SK-N-SH (cell line): ENCODE measurements at regions not wholly inside any gene's neighbourhood (a gene's known extent, or its start where the extent isn't known, plus 50 kb on each side); places are given as distances from the start of the nearest gene placed in this dataset.

Experiments used
- CTCF ChIA-PET: fragments of 300-600, 350-600 bp; formaldehyde crosslinking; extraction: SDS; loops from one replicate; lab custom pipeline; 2021; lab: Yijun Ruan, JAX
- POLR2A ChIA-PET: fragments of 350-600 bp; sonication (Branson Sonifier 250); formaldehyde crosslinking; extraction: SDS; loops from one replicate; lab custom pipeline; 2020; ENCODE audit warnings: antibody characterized with exemption, inconsistent platforms; lab: Yijun Ruan, JAX
- DNase-seq: peaks from one replicate; pipeline ENCODE4 v3.0.0; 2012
- H2AFZ ChIP-seq: fragments of 200-600 bp; sonication (generic); 2 replicates; pipeline ENCODE4 v1.8.1; 2016; ENCODE audit warnings: antibody characterized with exemption, mild to moderate bottlenecking, low read depth
- H3F3A ChIP-seq: fragments of 200-600 bp; sonication (generic); replicated peaks from 2 replicates; pipeline ENCODE3; 2016; ENCODE audit warnings: antibody characterized with exemption, mild to moderate bottlenecking; ENCODE audit not compliant: insufficient read depth
- H3K27ac ChIP-seq, 2 experiments: fragments of 200-500 bp in 1 of 2; fragments of 200-600 bp in 1 of 2; sonication (Bioruptor generic) in 1 of 2; sonication (generic), shearing (Covaris generic) in 1 of 2; 2 replicates each; pipeline versions ENCODE4 v1.5.1 to v1.6.1; 2014 to 2016; ENCODE audit warnings: low read depth in 2 of 2, inconsistent platforms in 1 of 2, low read length in 1 of 2, mild to moderate bottlenecking in 1 of 2, mixed read lengths in 1 of 2
- H3K27me3 ChIP-seq: fragments of 200-600 bp; sonication (generic), shearing (Covaris generic); 2 replicates; pipeline ENCODE4 v1.6.1; 2016; ENCODE audit warnings: mixed run types; ENCODE audit not compliant: insufficient read depth
- H3K36me3 ChIP-seq, 2 experiments: fragments of 200-500 bp in 1 of 2; fragments of 200-600 bp in 1 of 2; sonication (Bioruptor generic) in 1 of 2; sonication (generic) in 1 of 2; replicated peaks in 1 of 2; 2 replicates each; pipeline versions ENCODE3 to v1.5.1; 2014 to 2016; ENCODE audit warnings: low read length in 1 of 2, mild to moderate bottlenecking in 1 of 2; ENCODE audit not compliant: insufficient read depth in 2 of 2, control insufficient read depth in 1 of 2
- H3K4me1 ChIP-seq, 2 experiments: fragments of 200-500 bp in 1 of 2; fragments of 200-600 bp in 1 of 2; sonication (Bioruptor generic) in 1 of 2; sonication (generic), shearing (Covaris generic) in 1 of 2; 2 replicates each; pipeline versions ENCODE4 v1.5.1 to v1.6.1; 2014 to 2016; ENCODE audit warnings: low read depth in 1 of 2, low read length in 1 of 2, mixed run types in 1 of 2; ENCODE audit not compliant: insufficient read depth in 2 of 2, control insufficient read depth in 1 of 2
- H3K4me2 ChIP-seq: fragments of 200-600 bp; sonication (generic), shearing (Covaris generic); 2 replicates; pipeline ENCODE4 v1.6.1; 2017; ENCODE audit warnings: mixed run types
- H3K4me3 ChIP-seq, 2 experiments: fragments of 200-500 bp in 1 of 2; fragments of 200-600 bp in 1 of 2; sonication (Bioruptor generic) in 1 of 2; sonication (generic), shearing (Covaris generic) in 1 of 2; 2 replicates each; pipeline versions ENCODE4 v1.5.1 to v1.8.1; 2014 to 2016; ENCODE audit warnings: low read depth in 2 of 2, inconsistent platforms in 1 of 2, low read length in 1 of 2, mild to moderate bottlenecking in 1 of 2, mixed read lengths in 1 of 2, moderate library complexity in 1 of 2
- H3K79me2 ChIP-seq: fragments of 200-600 bp; sonication (generic); 2 replicates; pipeline ENCODE4 v1.8.1; 2017; ENCODE audit warnings: mild to moderate bottlenecking; ENCODE audit not compliant: insufficient read depth
- H3K9ac ChIP-seq: fragments of 200-600 bp; sonication (generic); 2 replicates; pipeline ENCODE4 v1.6.1; 2017; ENCODE audit warnings: mixed run types
- H3K9me2 ChIP-seq: fragments of 200-600 bp; sonication (generic); 2 replicates; pipeline ENCODE4 v1.6.1; 2017; ENCODE audit warnings: mixed run types
- H3K9me3 ChIP-seq: fragments of 200-600 bp; sonication (generic); 2 replicates; pipeline ENCODE4 v1.6.1; 2017; ENCODE audit warnings: mixed run types, mild to moderate bottlenecking, moderate library complexity
- H4K20me1 ChIP-seq: fragments of 200-600 bp; sonication (generic); 2 replicates; pipeline ENCODE4 v1.6.1; 2017; ENCODE audit warnings: mild to moderate bottlenecking, mixed run types; ENCODE audit not compliant: insufficient read depth
- ELF1 ChIP-seq: IDR thresholded peaks from 2 replicates; pipeline ENCODE4 v1.4.0; 2012
- EZH2phosphoT487 ChIP-seq: fragments of 200-600 bp; sonication (generic); IDR thresholded peaks from 2 replicates; pipeline ENCODE4 v1.6.1; 2017; ENCODE audit warnings: low read depth, mixed run types, mild to moderate bottlenecking, antibody characterized with exemption, moderate library complexity, borderline replicate concordance
- FOSL2 ChIP-seq: IDR thresholded peaks from 2 replicates; pipeline ENCODE4 v1.4.0; 2012; ENCODE audit warnings: low read depth, mild to moderate bottlenecking, moderate library complexity, borderline replicate concordance
- FOXM1 ChIP-seq: IDR thresholded peaks from 2 replicates; pipeline ENCODE4 v1.4.0; 2012; ENCODE audit warnings: low read depth, mild to moderate bottlenecking
- IRF3 ChIP-seq: fragments of 150-350 bp; IDR thresholded peaks from 2 replicates; pipeline ENCODE4 v1.6.1; 2016; ENCODE audit warnings: mild to moderate bottlenecking, low read depth, low read length
- MAX ChIP-seq: IDR thresholded peaks from 2 replicates; pipeline ENCODE4 v1.4.0; 2012; ENCODE audit warnings: low read depth
- MEF2A ChIP-seq: IDR thresholded peaks from 2 replicates; pipeline ENCODE4 v1.4.0; 2012; ENCODE audit warnings: low read depth, borderline replicate concordance
- MXI1 ChIP-seq: IDR thresholded peaks from 2 replicates; pipeline ENCODE4 v1.6.1; 2012; ENCODE audit warnings: mild to moderate bottlenecking, low read depth, low read length, improper control_type of control experiment
- PBX3 ChIP-seq: IDR thresholded peaks from 2 replicates; pipeline ENCODE4; 2012
- RAD21 ChIP-seq: IDR thresholded peaks from 2 replicates; pipeline ENCODE4 v1.6.1; 2012; ENCODE audit warnings: mild to moderate bottlenecking, low read length
- RCOR1 ChIP-seq: fragments of 150-350 bp; IDR thresholded peaks from 2 replicates; pipeline ENCODE4 v1.6.1; 2017; ENCODE audit warnings: antibody characterized with exemption, low read length
- RFX5 ChIP-seq: IDR thresholded peaks from 2 replicates; pipeline ENCODE4 v1.6.1; 2012; ENCODE audit warnings: mild to moderate bottlenecking, improper control_type of control experiment, low read length
- SMC3 ChIP-seq: IDR thresholded peaks from 2 replicates; pipeline ENCODE4 v1.6.1; 2012; ENCODE audit warnings: low read depth, low read length, improper control_type of control experiment
- TCF12 ChIP-seq: IDR thresholded peaks from 2 replicates; pipeline ENCODE4 v1.4.0; 2012
- TEAD4 ChIP-seq: IDR thresholded peaks from 2 replicates; pipeline ENCODE4 v1.4.0; 2012; ENCODE audit warnings: mild to moderate bottlenecking, borderline replicate concordance; ENCODE audit not compliant: insufficient read depth
- USF1 ChIP-seq: IDR thresholded peaks from 2 replicates; pipeline ENCODE4 v1.4.0; 2012; ENCODE audit warnings: low read depth, borderline replicate concordance
- YY1 ChIP-seq: IDR thresholded peaks from 2 replicates; pipeline ENCODE4 v1.4.0; 2012; ENCODE audit warnings: low read depth, mild to moderate bottlenecking
- WGBS: methylation state at CpG from one replicate; pipeline ENCODE4 v1.1.6; 2017; ENCODE audit warnings: low lambda C conversion rate; 5-methylcytosine and 5-hydroxymethylcytosine counted together

GRCh38 chr12:113755098-113755497 lies 211.0 kb downstream of the RBM19 start:
- Histone ChIP-seq H3K9ac (no peak overlapping the region), H3K36me3 (no peaks in the 10 kb centered on the region), H3K4me1 (no peaks in the 10 kb centered on the region), H3K27me3 (no peaks in the 10 kb centered on the region), H3K9me3 (no peaks in the 10 kb centered on the region), H3K27ac (no peak overlapping the region), H3K4me3 (no peak overlapping the region), H3K9me2 (no peaks in the 10 kb centered on the region), H3K79me2 (no peaks in the 10 kb centered on the region), H2AFZ (no peak overlapping the region), H3K4me2 (no peak overlapping the region), H4K20me1 (no peaks in the 10 kb centered on the region), H3F3A (no peaks in the 10 kb centered on the region)
- WGBS = 71% methylated on average over 4 of the region's 5 CpGs
- DNase-seq = no peak
- TF ChIP-seq YY1 (no peak), EZH2phosphoT487 (no peak)
- POLR2A ChIA-PET = no interaction called here
- CTCF ChIA-PET = interaction anchor here (1.3 kb wide), 1 partner anchor 293 kb away, joined by 5 read pairs; no protein-coding TSS in a partner anchor

GRCh38 chr12:113751513-113751912 lies 214.6 kb downstream of the RBM19 start:
- TF ChIP-seq MXI1 (no peak), RCOR1 (no peak), SMC3 (no peak), YY1 (no peak), IRF3 (no peak), MAX (no peak), RFX5 (no peak), EZH2phosphoT487 (no peak), PBX3 (no peak), ELF1 (no peak), RAD21 (no peak), USF1 (no peak), FOXM1 (no peak), TEAD4 (no peak), TCF12 (no peak), FOSL2 (no peak), MEF2A (no peak)
- Histone ChIP-seq H3K36me3 (no peaks in the 10 kb centered on the region), H3K79me2 (no peaks in the 10 kb centered on the region), H3K9ac (no peak overlapping the region), H3K4me2 (no peak overlapping the region), H4K20me1 (no peaks in the 10 kb centered on the region), H3K27me3 (no peaks in the 10 kb centered on the region), H3K9me2 (no peaks in the 10 kb centered on the region), H2AFZ (no peak overlapping the region), H3F3A (no peaks in the 10 kb centered on the region), H3K4me1 (no peaks in the 10 kb centered on the region; a peak in 1 of 4 replicates), H3K4me3 (no peak overlapping the region), H3K9me3 (no peaks in the 10 kb centered on the region), H3K27ac (no peak overlapping the region)
- CTCF ChIA-PET = no interaction called here
- POLR2A ChIA-PET = no interaction called here
- DNase-seq = no peak
- 70% methylated on average over 2 of the region's 2 CpGs for WGBS
